ENCODE measurements at regions not wholly inside any gene's neighbourhood (a gene's known extent, or its start where the extent isn't known, plus 50 kb on each side); places are given as distances from the start of the nearest gene placed in this dataset.

DNA sequence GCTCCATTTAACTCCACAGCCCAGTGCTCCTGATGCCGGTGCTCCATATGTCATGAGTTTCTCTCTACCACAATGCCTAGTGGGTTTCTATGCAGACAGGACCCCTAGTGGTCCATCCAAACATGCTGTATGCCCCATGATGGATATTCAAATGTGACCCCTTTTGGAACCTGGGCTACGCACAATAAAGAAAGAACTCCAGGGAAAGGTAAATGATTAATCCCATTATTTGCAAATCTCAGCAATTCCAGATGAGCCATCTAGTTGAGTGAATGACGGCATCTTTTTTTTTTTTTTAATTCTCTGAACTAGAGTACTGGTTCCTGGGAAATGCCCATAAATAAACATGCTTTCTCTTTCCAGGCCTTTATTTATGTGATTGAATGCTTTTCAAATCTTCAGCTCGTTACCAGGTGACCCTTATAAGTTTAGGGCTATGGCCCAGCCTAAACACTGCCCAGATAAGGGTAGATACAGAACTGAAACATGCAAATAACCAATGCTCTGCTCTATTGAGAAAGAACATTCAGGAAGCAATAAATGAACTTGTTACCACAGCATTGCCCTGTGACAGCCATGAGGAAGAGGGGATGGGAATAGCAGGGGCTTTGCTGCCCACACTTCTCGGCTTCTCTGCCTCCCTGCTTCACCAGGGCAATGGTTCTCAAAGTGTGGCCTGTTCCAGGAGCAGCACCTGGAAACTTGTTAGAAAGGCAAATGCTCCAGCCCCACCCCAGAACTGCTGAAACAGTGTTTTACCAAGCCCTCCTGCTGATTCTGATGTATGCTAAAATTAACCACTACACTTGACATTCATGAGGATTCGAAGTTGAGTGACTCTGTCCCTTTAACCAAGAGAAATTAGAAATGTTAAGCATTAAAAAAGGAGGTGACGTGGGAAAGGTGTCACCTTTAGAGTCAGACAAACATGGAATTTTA lies 151.7 kb downstream of the SEC16B start:
- no peaks in the 10 kb centered on the region for H3K4me1 ChIP-seq (ENCODE audit: control insufficient read depth in 2 of 2, insufficient read depth in 2 of 2, low read length in 1 of 2)
- H3K27me3 ChIP-seq (ENCODE audit: control insufficient read depth in 1 of 2, insufficient read depth in 2 of 2, low read length in 2 of 2): no peaks in the 10 kb centered on the region
- H3K9me3 ChIP-seq (ENCODE audit: control insufficient read depth in 2 of 2, insufficient read depth in 1 of 2, low read depth in 1 of 2, low read length in 1 of 2): peaks cover 0 to 2% of the 10 kb centered on the region in 2 donors
- 62 to 74% methylated on average over 7 of the region's 7 CpGs for WGBS, 2 donors
- no peak overlapping the region for H3K4me3 ChIP-seq (ENCODE audit: low read depth in 1 of 2, low read length in 2 of 2)
- no peak overlapping the region for H3K27ac ChIP-seq (ENCODE audit: low read depth in 2 of 2, low read length in 1 of 2)
- H3K36me3 ChIP-seq (ENCODE audit: control insufficient read depth in 2 of 2, insufficient read depth in 2 of 2, low read length in 1 of 2): no peaks in the 10 kb centered on the region

DNA sequence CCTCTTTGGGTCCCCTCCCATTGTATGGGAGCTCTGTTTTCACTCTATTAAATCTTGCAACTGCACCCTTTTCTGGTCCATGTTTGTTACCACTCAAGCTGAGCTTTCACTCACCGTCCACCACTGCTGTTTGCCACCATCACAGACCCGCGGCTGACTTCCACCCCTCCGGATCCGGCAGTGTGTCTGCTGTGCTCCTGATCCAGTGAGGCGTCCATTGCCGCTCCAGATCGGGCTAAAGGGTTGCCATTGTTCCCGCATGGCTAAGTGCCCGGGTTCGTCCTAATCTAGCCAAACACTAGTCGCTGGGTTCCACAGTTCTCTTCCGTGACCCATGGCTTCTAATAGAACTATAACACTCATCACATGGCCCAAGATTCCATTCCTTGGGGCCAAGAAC lies 157.2 kb downstream of the SEC16B start:
- Histone ChIP-seq H3K27ac (ENCODE audit: low read depth in 2 of 2, low read length in 1 of 2) (no peak overlapping the region), H3K4me1 (ENCODE audit: control insufficient read depth in 2 of 2, insufficient read depth in 2 of 2, low read length in 1 of 2) (no peaks in the 10 kb centered on the region), H3K4me3 (ENCODE audit: low read depth in 1 of 2, low read length in 2 of 2) (no peak overlapping the region), H3K27me3 (ENCODE audit: control insufficient read depth in 1 of 2, insufficient read depth in 2 of 2, low read length in 2 of 2) (no peaks in the 10 kb centered on the region), H3K9me3 (ENCODE audit: control insufficient read depth in 2 of 2, insufficient read depth in 1 of 2, low read depth in 1 of 2, low read length in 1 of 2) (peaks cover 0 to 2% of the 10 kb centered on the region in 2 donors), H3K36me3 (ENCODE audit: control insufficient read depth in 2 of 2, insufficient read depth in 2 of 2, low read length in 1 of 2) (no peaks in the 10 kb centered on the region)
- 95% methylated on average over 13 of the region's 13 CpGs for whole genome bisulfite sequencing, 2 donors

DNA sequence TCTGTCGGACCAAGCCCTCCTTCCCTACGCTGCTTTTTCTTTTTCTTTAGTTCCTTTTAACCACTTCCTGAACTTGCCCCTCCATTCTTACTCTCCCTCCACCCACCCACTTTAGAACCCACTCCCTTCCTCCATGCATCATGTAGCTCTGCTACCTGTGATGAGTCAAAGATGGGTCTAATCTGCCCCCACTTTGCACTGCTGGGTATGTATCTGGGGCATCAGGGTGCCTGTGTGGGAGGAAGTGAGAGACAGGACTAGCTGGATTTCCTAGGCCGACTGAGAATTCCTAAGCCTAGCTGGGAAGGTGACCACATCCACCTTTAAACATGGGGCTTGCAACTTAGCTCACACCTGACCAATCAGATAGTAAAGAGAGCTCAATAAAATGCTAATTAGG lies 157.7 kb downstream of the SEC16B start:
- WGBS, 2 donors: 76 to 82% methylated on average over 3 of the region's 3 CpGs
- no peaks in the 10 kb centered on the region for H3K4me1 ChIP-seq (ENCODE audit: control insufficient read depth in 2 of 2, insufficient read depth in 2 of 2, low read length in 1 of 2)
- H3K36me3 ChIP-seq (ENCODE audit: control insufficient read depth in 2 of 2, insufficient read depth in 2 of 2, low read length in 1 of 2): no peaks in the 10 kb centered on the region
- H3K9me3 ChIP-seq (ENCODE audit: control insufficient read depth in 2 of 2, insufficient read depth in 1 of 2, low read depth in 1 of 2, low read length in 1 of 2): peaks cover 0 to 2% of the 10 kb centered on the region in 2 donors
- no peak overlapping the region for H3K4me3 ChIP-seq (ENCODE audit: low read depth in 1 of 2, low read length in 2 of 2)
- H3K27ac ChIP-seq (ENCODE audit: low read depth in 2 of 2, low read length in 1 of 2): no peak overlapping the region
- H3K27me3 ChIP-seq (ENCODE audit: control insufficient read depth in 1 of 2, insufficient read depth in 2 of 2, low read length in 2 of 2): no peaks in the 10 kb centered on the region

DNA sequence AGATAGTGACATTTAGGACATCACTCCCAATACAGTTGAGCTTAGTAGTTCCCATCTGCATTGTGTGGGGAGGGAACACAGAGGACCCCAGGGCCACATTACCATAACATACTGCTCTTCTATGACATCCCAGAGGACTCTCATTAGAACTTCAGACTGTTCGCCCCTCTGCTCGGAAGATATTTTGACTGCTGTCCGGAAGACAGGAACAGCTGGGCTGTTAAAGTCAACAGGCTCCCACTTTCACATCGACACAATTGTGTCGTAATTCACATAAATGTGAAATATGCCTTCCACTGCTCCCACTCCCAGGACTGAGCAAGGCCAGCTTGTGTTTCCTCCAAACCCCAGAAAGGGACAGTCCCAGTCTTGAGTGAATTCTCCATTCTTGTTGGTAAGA lies 158.4 kb downstream of the SEC16B start:
- Histone ChIP-seq H3K9me3 (ENCODE audit: control insufficient read depth in 2 of 2, insufficient read depth in 1 of 2, low read depth in 1 of 2, low read length in 1 of 2) (peaks cover 0 to 2% of the 10 kb centered on the region in 2 donors), H3K36me3 (ENCODE audit: control insufficient read depth in 2 of 2, insufficient read depth in 2 of 2, low read length in 1 of 2) (no peaks in the 10 kb centered on the region), H3K27ac (ENCODE audit: low read depth in 2 of 2, low read length in 1 of 2) (no peak overlapping the region), H3K4me3 (ENCODE audit: low read depth in 1 of 2, low read length in 2 of 2) (no peak overlapping the region), H3K4me1 (ENCODE audit: control insufficient read depth in 2 of 2, insufficient read depth in 2 of 2, low read length in 1 of 2) (no peaks in the 10 kb centered on the region), H3K27me3 (ENCODE audit: control insufficient read depth in 1 of 2, insufficient read depth in 2 of 2, low read length in 2 of 2) (no peaks in the 10 kb centered on the region)
- WGBS, 2 donors: 65 to 70% methylated on average over 5 of the region's 5 CpGs

GRCh38 chr1:177809819-177810218 lies 160.0 kb downstream of the SEC16B start:
- Histone ChIP-seq H3K4me3 (ENCODE audit: low read depth in 1 of 2, low read length in 2 of 2) (no peak overlapping the region), H3K27me3 (ENCODE audit: control insufficient read depth in 1 of 2, insufficient read depth in 2 of 2, low read length in 2 of 2) (no peaks in the 10 kb centered on the region), H3K9me3 (ENCODE audit: control insufficient read depth in 2 of 2, insufficient read depth in 1 of 2, low read depth in 1 of 2, low read length in 1 of 2) (no peaks in the 10 kb centered on the region), H3K4me1 (ENCODE audit: control insufficient read depth in 2 of 2, insufficient read depth in 2 of 2, low read length in 1 of 2) (no peaks in the 10 kb centered on the region), H3K36me3 (ENCODE audit: control insufficient read depth in 2 of 2, insufficient read depth in 2 of 2, low read length in 1 of 2) (no peaks in the 10 kb centered on the region), H3K27ac (ENCODE audit: low read depth in 2 of 2, low read length in 1 of 2) (no peak overlapping the region)
- 48 to 56% methylated on average over 5 of the region's 5 CpGs for WGBS, 2 donors

DNA sequence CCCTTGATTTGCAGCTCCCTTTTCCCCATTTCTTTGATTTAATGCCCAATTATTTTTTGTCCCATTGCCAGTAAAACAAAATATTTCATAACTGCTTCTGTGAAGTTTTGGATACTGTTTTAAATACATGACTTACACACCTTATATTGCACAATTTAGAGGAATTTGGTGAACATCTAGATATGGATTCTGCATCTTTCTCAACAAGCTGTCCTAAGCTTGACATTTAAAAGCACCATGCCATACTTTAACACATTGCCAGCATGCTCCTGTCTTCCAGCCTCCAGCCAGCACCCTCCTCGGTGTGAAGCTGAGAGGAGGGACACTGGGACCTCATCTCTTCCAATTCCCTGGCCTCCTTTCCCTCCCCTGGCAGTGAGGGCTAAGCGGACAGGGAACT lies 167.6 kb downstream of the SEC16B start:
- H3K9me3 ChIP-seq (ENCODE audit: control insufficient read depth in 2 of 2, insufficient read depth in 1 of 2, low read depth in 1 of 2, low read length in 1 of 2): no peaks in the 10 kb centered on the region
- 66 to 67% methylated on average over 2 of the region's 2 CpGs for WGBS, 2 donors
- H3K27ac ChIP-seq (ENCODE audit: low read depth in 2 of 2, low read length in 1 of 2): no peak overlapping the region

DNA sequence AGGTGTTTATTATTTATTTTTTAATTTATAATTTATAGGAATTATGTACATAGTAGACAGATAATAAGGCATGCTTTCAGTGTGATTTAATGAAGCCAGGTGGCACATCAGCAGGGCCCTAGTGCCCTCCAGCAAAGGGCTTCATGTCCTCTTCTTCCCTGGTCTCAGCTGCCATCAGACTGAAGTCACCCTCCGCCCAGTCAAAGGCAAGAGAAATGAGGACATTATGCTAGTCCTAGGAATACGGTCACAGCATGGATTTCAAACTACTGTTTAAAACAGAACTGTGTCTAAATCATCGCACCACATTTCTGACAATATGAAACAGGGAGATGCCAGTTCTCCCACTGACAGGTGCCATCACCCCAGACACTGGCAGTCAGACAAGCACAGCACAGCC lies 168.1 kb downstream of the SEC16B start:
- 78 to 86% methylated on average over 3 of the region's 3 CpGs for whole genome bisulfite sequencing, 2 donors
- H3K27me3 ChIP-seq (ENCODE audit: control insufficient read depth in 1 of 2, insufficient read depth in 2 of 2, low read length in 2 of 2): no peaks in the 10 kb centered on the region
- no peak overlapping the region for H3K27ac ChIP-seq (ENCODE audit: low read depth in 2 of 2, low read length in 1 of 2)
- no peaks in the 10 kb centered on the region for H3K36me3 ChIP-seq (ENCODE audit: control insufficient read depth in 2 of 2, insufficient read depth in 2 of 2, low read length in 1 of 2)
- no peaks in the 10 kb centered on the region for H3K9me3 ChIP-seq (ENCODE audit: control insufficient read depth in 2 of 2, insufficient read depth in 1 of 2, low read depth in 1 of 2, low read length in 1 of 2)
- no peak overlapping the region for H3K4me3 ChIP-seq (ENCODE audit: low read depth in 1 of 2, low read length in 2 of 2)
- H3K4me1 ChIP-seq (ENCODE audit: control insufficient read depth in 2 of 2, insufficient read depth in 2 of 2, low read length in 1 of 2): no peaks in the 10 kb centered on the region

More for the DNA sequence above, 167.6 kb downstream of the SEC16B start:
- no peak overlapping the region for H3K4me3 ChIP-seq (ENCODE audit: low read depth in 1 of 2, low read length in 2 of 2)
- H3K27me3 ChIP-seq (ENCODE audit: control insufficient read depth in 1 of 2, insufficient read depth in 2 of 2, low read length in 2 of 2): no peaks in the 10 kb centered on the region
- no peaks in the 10 kb centered on the region for H3K36me3 ChIP-seq (ENCODE audit: control insufficient read depth in 2 of 2, insufficient read depth in 2 of 2, low read length in 1 of 2)
- no peaks in the 10 kb centered on the region for H3K4me1 ChIP-seq (ENCODE audit: control insufficient read depth in 2 of 2, insufficient read depth in 2 of 2, low read length in 1 of 2)

- Histone ChIP-seq H3K27ac (ENCODE audit: low read depth in 2 of 2, low read length in 1 of 2) (no peak overlapping the region), H3K4me1 (ENCODE audit: control insufficient read depth in 2 of 2, insufficient read depth in 2 of 2, low read length in 1 of 2) (no peaks in the 10 kb centered on the region), H3K27me3 (ENCODE audit: control insufficient read depth in 1 of 2, insufficient read depth in 2 of 2, low read length in 2 of 2) (no peaks in the 10 kb centered on the region), H3K9me3 (ENCODE audit: control insufficient read depth in 2 of 2, insufficient read depth in 1 of 2, low read depth in 1 of 2, low read length in 1 of 2) (no peaks in the 10 kb centered on the region), H3K36me3 (ENCODE audit: control insufficient read depth in 2 of 2, insufficient read depth in 2 of 2, low read length in 1 of 2) (no peaks in the 10 kb centered on the region), H3K4me3 (ENCODE audit: low read depth in 1 of 2, low read length in 2 of 2) (no peak overlapping the region)
- 12 to 15% methylated on average over 1 of the region's 1 CpG for WGBS, 2 donors
These were observed 169.3 kb downstream of the SEC16B start for GRCh38 chr1:177800400-177801088.

GRCh38 chr1:177799746-177800145 lies 170.1 kb downstream of the SEC16B start:
- no peaks in the 10 kb centered on the region for H3K27me3 ChIP-seq (ENCODE audit: control insufficient read depth in 1 of 2, insufficient read depth in 2 of 2, low read length in 2 of 2)
- H3K4me1 ChIP-seq (ENCODE audit: control insufficient read depth in 2 of 2, insufficient read depth in 2 of 2, low read length in 1 of 2): no peaks in the 10 kb centered on the region
- 76 to 80% methylated on average over 4 of the region's 4 CpGs for WGBS, 2 donors
- H3K9me3 ChIP-seq (ENCODE audit: control insufficient read depth in 2 of 2, insufficient read depth in 1 of 2, low read depth in 1 of 2, low read length in 1 of 2): no peaks in the 10 kb centered on the region
- H3K36me3 ChIP-seq (ENCODE audit: control insufficient read depth in 2 of 2, insufficient read depth in 2 of 2, low read length in 1 of 2): no peaks in the 10 kb centered on the region
- H3K4me3 ChIP-seq (ENCODE audit: low read depth in 1 of 2, low read length in 2 of 2): no peak overlapping the region
- no peak overlapping the region for H3K27ac ChIP-seq (ENCODE audit: low read depth in 2 of 2, low read length in 1 of 2)
